NCI-H2227 treated with DMSO at 0.1 percent for 48 hours (cell line): ENCODE measurements at regions not wholly inside any gene's neighbourhood (a gene's known extent, or its start where the extent isn't known, plus 50 kb on each side); places are given as distances from the start of the nearest gene placed in this dataset.
"Not testable (repeated sequence)": the region's sequence is repeated elsewhere in the genome, so short reads cannot be mapped to it uniquely, and the experiment has no call there.

Source experiments
- DNase-seq: peaks from one replicate; lab custom pipeline; 2025; lab: John Stamatoyannopoulos, UW

DNA sequence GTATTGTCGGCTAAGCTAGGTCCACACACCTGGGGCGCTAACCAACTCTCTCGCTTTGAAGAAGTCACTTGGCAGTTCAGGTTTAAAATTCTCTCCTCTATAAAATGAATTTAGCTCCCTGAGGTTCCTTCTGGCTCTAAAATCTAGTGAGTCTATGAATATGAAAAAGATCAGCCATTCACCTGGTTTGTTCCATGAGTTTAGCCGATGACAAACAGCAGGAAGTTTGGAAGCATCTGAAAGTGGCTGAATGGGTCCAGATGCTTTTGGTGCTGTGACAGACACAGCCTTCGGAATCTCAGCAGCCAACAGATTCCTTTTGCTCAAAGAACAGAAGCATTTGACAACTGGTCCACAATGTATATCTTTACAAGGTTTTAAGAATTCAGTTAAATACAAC is 73.4 kb upstream of the FOXN3 start:
- no peak for DNase-seq

DNA sequence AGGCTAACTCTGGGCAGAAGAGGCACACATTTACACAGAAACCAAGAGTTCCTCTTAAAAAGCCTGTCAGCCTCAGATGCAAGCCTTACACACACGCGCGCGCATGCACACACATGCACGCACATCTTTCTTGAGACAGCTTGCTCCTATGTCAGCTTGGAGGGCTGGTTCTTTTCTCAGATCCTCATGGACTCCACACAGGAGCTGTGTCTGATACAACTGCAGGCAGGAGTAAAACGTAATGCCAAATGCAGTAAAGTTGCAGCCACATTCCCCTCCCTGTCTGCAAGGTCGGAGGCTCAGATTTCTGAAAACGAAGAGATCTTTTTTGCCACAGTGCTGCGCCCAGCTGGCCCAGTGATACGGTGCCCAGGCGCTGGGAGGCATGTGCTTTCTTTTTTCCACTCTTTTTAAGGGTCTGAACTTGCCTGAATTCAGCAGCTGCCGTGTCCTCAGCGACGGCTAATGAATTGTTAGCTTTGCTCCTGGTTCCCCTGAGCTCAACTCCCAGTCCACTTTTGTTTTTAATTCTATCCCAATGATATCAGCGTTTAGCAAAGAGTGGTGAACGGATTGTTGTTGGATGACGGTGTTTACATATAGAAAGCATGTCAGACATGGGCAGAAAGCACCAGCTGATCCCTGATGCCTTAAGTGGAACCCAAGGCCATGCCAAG is 72.9 kb upstream of the FOXN3 start:
- peak; percentile 21 for DNase-seq

DNA sequence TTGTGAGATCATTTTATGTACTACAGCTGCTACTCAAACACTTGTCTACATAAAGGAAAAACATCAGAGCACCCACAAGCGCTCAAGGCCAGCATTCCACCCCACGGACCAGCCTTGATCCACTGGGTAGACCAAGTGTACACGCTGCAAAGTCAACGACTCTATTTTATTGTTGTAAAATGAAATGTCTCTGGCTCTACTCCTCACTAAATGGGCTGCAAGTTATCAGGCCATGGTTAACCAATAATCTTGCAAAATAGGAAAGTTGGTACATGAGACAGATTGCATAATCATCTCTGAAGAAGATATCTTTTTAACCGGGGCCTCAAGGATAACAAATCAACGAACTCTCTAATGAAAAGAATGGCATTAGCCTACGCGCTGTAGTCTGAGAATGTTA is 69.9 kb upstream of the FOXN3 start:
- no peak for DNase-seq

DNA sequence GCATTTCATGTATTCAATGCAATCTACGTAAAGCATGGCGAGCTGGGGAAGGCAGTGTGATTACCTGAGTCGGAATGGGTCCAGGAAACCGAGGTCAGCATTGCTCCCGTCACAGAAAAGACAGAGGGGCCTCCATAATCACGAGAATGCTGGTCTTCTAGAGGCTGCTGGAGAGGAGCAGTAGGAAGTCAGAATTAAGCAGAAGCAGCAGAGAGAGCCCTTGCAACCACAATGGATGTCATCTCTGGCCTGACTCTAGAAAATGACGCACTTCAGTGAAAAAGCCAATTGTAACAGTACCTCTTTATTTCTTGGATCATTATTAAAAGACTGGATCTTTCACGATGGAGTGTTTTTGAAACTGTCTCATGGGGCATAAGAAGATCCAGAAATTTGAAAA is 69.5 kb upstream of the FOXN3 start:
- no peak for DNase-seq

DNA sequence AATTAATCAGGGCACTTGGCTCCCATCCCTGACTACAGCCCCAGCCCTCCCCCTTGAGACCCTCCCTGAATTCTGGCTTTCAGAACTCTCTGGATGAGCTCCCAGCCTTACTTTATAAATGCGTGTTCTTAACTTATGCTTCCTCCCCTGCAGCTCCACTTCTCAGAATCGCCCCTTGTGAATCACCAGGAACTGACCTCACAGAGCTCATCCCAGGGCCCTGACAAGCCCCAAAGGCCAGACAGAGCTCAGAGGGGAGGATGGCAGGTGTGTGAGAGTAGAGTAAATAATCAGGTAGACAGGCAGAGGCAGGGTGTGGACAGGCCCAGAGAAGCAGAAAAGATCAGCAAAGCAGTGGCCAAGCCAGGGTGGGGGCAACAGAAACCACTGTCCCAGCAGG is 68.2 kb upstream of the FOXN3 start:
- DNase-seq, result no peak

DNA sequence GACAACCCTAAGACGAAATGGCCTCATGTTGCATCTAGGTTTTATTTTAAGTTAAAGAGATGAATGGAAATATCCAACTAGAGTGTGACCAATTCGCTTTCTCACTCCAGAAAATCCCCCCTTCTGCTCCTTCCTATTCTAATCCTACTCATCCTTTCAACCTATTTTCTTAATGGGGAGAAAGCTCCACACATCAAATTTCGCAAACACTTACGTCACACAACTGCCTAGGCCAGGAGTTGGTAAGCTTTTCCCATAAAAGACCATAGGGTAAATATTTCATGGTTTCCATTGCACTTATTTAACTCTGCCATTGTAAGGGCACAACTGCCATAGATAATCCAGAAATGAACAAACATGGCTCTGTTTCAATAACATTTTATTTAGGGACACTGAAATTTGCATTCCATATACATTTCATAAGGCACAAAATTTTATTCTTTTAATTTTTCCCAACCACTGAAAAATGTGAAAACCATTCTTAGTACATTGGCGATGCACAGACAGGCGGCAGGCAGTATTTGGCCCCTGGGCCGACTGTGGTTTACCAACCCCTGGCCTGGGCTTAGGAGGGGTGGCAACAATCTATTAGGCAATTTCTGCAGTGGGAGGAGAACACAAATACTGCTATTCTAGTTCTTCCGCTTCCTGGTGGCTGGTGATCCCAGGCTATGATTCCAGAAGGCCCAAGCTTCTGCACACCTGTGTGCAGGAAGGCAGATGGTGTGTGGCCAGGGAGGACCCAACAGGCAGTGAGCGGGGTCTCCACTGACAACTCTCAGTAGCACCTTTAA is 67.2 kb upstream of the FOXN3 start:
- no peak for DNase-seq

DNA sequence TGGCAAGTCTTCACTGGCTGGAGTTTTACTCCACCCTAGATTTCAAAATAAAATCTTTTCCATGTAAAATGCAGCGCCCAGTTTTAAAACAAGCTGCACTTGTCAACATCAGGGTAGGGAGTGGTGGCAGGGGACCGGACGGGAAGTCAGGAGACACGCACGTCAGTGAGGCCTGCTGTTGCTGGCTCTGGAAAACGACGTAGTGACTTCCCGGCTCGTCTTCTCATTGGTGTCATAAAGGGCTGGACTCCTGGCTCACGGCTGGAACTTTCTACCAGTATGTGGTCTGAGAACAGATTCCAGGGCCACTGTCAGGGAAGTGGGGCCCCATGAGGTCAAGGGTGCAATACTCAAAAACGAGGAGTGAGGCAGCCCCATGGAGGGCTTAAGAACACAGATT is 64.2 kb upstream of the FOXN3 start:
- DNase-seq, result no peak

DNA sequence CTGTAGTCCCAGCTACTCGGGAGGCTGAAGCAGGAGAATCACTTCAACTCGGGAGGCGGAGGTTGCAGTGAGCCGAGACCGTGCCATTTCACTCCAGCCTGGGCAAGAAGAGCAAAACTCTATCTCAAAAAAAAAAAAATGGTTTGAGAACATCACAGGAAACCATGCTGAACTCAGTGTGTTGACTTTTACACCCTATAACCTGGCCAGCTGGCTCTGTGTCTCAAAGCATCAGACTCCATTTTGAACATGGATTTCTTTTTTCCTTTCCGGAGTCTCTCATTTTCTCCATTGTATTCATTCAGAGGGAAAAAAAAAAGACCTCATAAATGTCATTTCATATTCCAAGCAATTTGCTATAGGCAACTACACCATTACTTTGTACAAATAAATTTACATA is 63.2 kb upstream of the FOXN3 start:
- no peak for DNase-seq

DNA sequence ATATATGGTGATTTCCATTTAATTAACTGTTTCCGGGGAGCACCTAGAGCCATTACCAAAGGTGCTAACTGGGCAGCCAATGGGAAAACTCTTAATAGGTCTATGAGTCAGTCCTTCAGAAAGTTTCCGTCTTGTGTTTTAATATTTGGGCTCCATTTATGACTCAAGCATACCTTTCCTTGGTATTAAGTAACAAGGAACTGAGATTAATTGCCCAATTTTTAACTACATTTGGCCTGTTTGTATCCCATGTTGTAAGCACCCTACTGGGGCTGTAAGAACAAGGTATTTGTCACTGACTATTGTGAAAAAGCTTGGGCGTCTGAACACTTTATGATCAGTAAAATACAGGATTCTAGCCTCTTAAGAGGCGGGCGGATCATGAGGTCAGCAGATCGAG is 62.8 kb upstream of the FOXN3 start:
- DNase-seq, result no peak

DNA sequence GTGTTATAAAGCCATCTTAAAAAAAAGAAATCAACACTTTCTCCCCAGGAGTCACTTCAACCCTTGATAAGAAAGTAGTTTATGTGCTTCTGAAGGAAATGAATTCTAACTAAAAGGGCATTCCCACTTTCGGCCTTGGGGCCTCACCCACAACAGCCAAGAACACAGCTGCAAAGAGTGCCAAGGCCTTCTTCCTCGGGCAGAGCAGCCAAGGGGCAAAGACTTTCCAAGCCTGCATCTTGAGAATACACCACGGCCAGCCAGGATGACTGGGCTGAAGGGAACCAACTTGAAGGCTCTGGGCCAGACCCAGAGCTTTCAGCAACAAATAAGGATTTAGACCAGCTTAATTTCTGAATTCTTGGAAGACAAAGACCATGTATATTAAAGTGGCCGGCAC is 60.4 kb upstream of the FOXN3 start:
- no peak for DNase-seq

DNA sequence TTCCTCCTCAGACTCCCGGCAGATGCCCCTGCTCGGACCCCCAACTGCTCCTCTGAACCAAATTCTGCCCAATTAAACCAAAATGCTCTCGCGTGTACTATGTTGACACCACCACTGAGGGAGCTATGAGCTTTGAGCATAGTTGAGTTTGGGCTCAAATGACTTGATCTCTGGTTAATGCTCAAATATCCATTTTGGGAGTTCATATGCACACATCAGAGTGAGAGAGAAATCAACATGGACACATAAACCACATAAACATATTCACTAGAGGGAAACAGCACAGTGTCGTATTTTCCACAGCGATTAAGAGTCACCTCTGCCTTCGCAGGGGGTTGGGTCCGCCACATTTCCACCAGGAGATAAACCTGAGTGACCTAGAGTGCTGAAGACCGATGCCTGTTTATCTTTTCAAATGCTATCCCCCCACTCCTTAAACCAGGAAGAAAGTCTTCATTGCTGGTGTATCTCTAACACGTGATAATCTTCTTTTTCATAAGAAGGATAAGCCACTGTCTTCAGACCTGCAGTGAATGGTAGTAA is 59.4 kb upstream of the FOXN3 start:
- no peak for DNase-seq

DNA sequence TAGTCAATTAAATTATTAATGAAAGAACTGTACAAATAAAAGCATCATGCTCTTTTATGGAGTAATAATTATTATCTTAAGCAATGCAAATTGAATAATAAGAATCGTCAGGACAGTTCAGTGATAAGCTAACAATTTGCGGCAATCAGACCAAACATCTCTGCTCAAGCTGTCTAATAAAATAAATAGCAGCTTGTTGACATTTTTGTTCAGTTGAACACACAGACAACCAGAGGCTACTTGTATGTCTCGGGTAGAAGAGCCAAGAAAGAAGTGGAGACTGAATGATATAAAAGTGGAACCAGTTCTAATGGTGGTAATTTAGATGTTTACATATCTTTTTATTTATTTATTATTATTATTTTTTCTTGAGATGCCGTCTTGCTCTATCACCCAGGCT is 57.4 kb upstream of the FOXN3 start:
- no peak for DNase-seq

DNA sequence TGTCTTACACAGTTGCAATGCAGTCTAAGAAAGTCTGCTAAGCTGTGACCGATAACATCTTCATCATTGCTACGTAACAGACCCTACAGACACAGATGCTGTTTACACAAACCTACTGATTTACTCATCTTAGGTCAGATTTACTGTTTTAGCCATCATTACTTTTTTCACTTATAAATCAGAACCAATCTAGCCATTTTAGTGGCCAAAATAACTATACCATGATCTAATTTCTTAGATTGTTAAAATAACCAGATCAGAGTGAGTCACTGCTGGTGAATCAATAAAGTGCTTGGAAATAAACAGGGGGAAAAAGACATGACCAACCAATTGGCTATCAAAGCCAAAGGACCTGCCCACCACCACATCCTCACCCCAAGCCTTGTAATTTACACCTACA is 57.0 kb upstream of the FOXN3 start:
- no peak for DNase-seq

DNA sequence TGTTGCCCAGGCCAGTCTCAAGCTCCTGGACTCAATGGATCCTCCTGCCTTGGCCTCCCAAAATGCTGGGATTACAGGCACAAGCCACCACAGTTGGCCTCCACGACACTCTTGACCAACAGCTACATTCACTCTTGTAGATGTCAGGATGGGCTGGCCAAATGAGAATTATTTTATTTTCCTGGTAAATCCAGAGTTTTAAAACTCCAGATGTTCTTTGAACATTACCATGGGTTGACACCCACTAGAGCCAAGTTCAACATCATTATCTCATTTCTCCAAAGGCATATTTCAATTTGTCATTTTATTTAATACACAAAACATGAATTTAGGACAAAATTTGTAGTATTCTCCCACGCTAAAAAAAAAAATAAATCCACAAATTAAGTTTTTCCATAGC is 56.5 kb upstream of the FOXN3 start:
- DNase-seq, result no peak

DNA sequence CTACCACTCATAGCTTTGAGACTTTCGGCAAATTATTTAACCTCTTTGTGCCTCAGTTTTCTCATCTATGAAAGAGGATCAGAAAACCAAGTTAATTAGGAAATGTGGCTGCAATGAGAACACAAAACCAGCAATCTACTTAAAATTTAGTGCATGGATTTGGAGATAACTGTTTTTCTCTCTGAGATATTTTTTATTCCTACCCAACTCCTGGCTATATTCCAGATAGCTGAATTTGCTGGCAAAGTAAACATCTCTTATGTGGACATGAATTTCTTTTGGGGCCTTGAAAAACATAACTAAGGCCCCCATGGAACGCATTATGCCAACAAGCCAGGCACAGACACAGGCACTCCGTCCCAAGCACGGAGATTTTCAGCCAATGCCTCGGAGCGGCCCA is 53.4 kb upstream of the FOXN3 start:
- DNase-seq, result no peak

DNA sequence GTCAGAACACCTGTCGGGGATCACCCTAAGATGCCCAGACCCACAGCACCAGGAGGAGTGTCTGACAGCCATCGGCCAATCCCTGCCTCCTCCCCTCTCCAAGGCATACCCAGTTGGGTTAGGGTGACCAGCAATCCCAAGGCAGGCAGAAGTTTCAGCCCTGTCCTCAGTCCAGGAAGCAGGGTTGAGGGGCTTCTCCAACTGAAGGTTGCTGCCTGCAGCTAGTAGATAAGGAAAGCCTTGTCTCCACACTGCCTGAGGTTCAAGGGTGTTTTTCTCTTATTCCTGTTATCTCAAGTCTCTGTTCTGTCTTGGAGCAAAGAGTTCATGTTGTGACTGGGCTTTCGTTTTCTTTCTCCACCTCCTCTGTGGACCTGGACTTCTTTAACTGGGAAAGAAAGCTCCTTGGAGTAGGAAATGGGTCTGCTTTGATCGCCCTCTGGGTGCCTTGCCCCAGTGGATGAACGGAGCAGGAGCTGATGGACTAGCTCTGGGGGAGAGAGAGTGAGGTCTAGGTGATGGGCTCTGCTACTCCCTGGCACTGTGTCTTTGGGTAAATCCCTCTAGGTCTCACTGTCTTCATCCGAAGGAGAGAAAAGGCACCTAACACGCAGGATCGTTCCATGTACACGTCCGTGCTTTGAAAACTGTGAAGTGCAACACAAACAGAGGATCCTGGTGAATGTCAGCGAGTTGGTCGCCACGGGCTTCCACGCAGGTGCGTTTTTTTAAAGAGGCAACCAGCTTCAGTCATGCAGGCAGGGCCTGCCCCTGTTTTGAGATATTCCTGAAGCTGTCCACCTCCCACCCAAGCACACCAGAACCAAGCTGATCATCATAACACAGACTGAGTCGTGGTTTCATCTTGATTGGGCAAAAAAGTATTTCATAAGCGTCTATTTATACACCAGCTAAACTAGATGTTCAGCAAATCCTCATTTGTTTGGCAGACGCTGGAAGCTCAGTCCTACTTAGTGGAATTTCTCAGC is 52.5 kb upstream of the FOXN3 start:
- no peak for DNase-seq

DNA sequence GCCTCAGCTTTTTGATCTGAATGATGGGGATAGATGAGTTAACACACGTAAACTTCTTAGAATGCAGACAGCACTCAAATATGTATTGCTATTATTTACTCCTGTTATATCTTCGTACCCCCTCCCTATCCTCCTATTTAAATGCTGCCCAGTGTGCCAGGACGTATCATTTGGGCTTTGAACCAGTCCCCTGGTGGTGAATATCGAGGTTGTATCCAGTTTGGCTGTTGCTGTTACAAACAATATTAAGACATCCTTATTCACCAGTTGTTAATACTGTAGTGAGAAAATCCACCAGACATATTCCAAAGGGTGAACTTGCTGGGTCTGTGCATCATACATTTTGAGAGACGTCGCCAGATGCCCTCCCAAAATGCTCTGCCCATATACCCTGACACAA is 51.5 kb upstream of the FOXN3 start:
- DNase-seq, result no peak

DNA sequence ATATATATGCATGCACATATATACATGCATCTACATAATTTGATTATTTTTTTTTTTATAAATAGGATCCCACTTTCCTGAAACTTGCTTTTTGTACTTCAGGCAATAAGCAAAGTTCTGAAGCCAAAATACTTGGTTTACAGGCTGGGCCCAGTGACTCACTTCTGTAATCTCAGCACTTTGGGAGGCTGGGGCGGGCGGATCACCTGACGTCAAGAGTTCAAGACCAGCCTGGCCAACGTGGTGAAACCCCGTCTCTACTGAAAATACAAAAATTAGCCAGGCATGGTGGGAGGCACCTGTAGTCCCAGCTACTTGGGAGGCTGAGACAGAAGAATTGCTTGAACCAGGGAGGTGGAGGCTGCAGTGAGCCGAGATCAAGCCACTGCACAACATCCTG is 51.0 kb upstream of the FOXN3 start:
- DNase-seq, result not testable (repeated sequence)

DNA sequence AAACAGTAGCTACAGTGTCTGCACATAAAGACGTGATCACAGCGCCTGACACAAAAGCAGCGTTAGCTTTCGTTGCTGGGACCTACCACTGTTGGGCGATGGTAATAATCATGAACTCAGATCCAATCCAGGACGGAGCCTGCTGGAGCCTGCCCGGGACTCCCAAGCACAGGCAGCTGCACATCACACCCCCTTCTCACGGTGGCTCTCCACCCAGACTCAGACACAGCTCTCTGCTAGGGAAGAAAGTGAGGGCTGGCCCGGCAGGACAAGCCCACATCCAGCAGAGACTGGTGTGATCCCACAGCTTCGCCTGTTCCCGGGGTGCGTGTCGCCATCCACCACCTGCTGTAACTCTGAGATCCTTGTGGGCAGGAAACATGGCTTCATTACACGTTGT is 49.9 kb upstream of the FOXN3 start:
- DNase-seq, result no peak
